HG02623 (cell line): ENCODE measurements at regions not wholly inside any gene's neighbourhood (a gene's known extent, or its start where the extent isn't known, plus 50 kb on each side); places are given as distances from the start of the nearest gene placed in this dataset.

ENCODE experiments used
- ATAC-seq: cut with Tn5 transposase; IDR thresholded peaks from one replicate; pipeline ENCODE4 v1.9.1; 2021; ENCODE audit warnings: moderate library complexity; ENCODE audit not compliant: unreplicated experiment

DNA sequence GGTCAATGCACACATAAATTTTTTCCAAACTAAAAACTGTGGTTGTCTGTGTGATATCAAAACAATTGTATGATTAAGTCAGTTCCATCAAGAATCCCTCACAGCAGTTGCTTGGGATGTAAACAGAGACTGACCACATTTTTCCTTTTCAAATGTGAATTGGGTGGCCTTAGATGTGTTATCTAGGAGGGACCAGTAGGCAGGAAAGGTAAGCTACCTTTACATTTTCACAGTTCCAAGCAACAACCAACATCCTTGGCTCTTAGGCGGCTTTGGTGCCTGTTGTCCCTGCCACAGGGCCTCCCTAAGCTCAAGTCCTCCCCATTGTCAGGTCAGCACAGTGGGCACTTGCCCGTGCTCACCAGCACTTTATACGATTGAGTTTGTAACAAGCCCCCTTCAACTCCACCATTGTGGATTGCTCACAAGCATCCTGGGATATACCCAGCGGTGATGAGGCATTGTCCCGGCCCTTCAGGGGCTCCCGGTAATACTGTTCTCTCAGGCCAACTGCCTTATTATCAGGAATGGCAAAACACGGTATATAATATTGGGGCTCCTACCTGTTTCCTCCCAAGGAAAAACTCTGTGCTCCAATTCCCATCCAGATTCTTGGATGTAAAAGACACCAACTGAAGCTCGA is 114.9 kb upstream of the ANKRD1 start:
- ATAC-seq: no peak

DNA sequence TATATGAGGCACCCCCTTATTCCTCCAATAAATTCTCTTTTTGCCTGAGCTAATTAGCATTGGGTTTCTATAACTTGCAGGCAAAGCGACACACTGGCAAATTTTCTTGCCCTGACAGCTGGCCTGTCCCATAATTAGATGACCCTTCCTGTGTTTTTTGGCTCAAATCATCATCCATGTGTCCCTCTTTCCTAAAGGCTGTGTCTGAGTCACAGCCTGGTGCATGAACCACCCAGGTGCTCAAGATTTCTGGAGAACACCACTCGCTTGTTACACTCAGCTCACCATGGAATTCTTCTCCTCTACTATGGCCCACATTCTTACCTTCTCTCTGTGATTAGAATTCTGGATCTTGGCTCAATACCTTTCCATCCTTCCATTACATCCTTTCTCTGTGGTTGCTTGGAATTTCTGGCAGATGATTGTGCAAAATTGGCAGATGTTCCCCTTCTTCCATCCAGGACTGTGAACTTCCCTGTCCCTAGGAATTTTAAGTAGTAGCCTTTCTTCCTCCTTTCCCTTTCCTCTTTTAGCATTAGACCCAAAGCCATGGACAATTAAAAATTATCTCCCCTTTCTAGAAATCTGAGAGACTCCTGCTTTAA is 116.0 kb upstream of the ANKRD1 start:
- no peak for ATAC-seq

DNA sequence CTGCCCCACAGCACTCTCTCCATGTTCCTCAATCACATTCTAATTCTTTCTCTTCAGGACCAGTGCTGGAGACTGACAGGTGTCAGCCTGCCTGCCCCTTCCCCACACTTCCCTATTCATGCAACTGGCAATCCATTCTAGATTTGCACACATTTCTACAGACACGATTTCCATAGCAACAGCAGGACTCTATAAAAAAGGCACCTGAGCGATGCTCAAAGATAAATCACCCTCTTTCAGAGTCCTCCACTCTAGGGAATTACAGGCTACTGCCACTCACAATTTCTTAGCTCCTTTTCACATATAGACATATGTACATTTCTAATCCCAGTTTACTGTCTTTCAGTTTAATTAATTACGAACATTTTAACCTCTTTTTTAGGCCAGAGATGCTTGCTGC is 118.1 kb upstream of the ANKRD1 start:
- no peak for ATAC-seq

DNA sequence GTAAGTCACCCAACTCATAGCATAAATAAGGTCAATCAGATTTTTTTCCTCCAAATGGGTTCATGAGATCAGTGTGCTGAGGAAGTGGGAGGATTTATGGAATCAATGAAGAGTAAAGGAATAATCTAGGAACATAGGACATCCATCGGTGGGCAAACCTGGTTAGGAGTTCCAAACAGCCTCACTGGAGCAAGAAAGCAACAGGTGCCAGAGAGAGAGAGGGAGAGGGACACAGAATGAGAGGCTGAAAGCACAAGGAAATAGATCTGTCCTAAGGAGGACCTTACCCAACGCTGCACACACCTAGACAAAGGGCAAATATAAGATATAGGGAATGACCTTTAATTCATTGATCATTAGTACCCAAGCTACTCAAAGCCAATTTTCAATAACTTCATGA is 119.5 kb upstream of the ANKRD1 start:
- no peak for ATAC-seq

DNA sequence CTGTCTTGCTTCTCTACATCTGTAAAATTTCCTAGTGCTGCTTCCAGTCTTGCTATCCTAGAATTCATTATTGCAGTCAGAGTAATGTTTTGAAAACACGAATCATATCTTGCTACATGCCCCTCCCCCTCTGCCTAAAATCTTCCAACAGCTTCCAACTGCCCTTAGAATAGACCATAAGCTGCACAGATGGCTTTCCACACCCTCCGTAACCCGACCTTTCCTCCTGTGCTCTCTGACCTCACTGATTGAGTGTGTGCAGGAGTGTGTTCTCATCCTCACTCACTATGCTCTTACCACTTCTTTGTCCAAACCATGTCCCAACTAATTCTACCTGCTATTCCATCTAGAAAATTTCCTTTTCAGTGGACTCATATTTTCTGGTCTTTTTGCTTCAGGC is 121.2 kb upstream of the ANKRD1 start:
- no peak for ATAC-seq

DNA sequence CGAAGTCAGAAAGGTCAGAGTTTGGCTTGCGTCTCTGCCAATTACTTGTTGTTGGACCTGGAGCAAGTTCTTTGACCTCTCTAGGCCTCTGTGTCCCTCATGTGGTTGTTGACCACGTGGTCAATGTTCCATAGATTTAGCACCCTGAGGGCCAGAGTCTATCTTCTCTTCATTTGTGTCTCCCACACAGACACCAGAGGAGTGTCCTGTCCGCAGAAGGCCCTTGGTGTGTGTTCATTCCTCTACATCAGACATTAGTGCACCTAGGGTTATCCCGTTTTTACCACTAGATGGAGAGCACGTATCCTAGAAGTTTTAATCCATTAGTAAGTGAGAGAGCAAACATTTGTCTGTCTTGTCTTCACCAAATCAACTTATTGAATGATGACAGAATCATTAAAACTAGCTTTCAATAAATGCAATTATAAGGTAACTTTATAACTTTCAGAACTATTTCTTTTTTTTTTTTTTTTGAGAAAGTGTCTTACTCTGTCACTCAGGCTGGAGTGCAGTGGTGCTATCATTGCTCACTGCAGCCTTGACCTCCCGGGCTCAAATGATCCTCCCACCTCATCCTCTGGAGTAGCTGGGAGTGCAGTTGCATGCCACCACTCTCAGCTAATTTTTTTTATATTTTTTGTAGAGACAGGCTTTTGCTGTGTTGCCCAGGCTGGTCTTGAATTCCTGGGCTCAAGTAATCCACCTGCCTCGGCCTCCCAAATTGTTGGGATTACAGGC is 122.5 kb upstream of the ANKRD1 start:
- ATAC-seq: no peak

DNA sequence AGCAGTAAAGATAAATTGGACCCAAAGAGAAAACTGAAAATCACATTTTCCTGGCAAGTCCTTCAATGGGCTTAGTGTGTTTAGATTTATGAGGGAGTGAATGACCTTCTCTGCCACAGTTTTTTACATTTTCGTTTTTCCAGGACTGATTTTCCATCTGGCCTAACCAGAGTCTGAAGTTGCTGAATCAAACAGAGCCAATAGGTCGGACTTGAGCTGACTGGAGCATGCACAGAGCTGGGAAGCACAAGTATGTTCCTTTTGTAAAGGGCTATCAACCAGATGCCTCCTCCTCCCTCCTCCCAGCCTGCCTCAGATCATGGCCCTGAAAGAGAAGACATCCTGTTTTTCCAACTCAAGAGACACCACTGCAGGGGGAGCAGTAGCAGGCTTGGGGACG is 126.0 kb upstream of the ANKRD1 start:
- no peak for ATAC-seq

DNA sequence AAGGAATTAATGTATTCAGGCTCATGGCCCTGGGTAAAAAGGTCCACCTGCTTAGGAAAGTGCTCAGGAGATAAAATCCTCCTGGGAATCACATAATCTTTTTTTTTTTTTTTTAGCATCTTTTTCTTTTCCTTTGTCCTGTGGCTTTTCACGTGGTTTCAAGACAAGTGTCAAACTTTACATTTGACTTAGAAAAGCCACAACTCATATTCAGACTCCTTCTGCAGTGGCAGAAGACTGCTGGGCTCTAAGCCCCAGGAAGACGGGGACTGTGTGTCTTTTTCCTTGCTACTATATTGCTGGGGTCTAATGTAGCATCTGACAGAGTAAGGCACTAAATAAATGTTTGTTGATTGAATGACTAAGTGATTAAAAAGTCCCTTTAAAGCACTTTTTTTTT is 127.5 kb upstream of the ANKRD1 start:
- no peak for ATAC-seq

DNA sequence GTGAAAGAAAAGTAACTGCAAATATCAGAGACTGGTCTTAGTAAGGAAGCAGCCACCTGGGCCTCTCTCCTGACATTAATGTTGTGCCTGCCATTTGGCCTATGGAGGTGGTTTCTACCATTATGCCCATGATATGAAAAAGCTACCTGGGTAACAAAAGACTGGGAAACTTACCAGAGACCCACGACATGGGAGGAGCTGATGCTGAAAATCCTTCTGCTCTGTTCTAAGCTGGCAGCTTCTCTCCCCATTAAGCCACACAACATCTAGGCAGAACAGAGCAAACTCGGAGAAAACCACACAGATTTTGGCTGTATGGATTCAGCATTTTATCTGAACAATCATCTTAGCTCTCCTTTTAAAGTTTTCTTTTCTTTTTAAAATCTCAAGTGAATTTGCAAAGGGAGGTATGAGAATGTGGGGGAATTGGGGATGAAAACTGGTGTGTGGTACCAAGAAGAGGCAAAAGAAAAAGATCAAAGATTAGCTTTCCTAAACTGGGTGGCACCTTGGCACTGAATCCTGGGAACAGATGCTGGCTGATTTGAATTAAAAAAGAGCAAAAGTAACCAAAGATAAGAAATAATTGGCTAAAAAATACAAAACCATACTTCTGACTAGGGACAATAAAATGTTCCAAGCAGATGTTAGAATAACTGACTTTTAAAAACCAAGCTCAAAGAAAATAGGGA is 128.6 kb upstream of the ANKRD1 start:
- ATAC-seq: no peak

DNA sequence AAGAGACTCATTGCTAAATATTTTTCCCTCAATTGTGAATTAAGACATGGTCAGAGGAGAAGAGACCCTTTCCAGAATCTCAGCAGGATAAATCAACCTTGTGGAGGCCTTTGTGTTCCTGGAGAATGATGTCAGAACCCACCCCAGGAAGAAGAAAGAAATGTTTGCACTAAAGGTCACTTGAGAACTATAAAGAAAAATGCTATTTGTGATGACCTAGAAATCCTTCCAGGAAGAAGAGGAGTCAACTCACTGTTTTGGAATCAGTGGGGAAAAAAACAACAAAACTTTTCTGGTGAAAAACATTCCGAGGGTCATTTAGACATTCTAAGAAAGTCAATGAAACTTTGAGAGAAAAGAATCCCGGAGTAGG is 129.1 kb upstream of the ANKRD1 start:
- ATAC-seq: no peak

DNA sequence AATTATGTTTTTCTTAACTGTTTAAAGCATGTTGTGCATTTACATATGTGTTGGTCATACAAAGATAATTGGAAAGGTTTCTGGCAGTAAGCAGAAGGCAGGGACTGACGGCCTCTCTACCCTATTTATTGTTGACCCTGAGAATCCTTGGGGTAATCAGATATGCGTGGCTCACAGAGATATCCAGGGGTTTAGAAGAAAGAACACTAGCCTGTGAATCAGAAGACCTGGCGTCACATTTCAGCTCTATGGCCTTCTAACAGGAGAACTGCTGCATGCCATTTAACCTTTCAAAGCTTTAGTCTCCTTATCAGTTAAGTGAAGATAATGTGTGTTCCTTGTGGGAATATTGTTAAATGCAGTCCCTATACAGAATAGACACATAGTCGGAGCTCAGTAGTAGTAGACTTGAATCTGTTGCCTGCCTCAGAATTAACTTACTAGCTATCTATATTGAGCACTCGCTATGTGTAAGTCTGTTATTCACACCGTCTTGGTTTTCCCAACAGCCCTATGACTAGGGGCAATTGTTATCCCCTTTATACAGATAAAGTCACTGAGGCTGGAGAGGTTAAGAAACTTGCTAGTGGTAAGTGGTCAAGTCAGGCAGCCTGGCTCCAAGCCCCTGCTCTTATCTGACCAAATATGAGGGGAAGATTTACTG is 129.6 kb upstream of the ANKRD1 start:
- ATAC-seq: no peak

DNA sequence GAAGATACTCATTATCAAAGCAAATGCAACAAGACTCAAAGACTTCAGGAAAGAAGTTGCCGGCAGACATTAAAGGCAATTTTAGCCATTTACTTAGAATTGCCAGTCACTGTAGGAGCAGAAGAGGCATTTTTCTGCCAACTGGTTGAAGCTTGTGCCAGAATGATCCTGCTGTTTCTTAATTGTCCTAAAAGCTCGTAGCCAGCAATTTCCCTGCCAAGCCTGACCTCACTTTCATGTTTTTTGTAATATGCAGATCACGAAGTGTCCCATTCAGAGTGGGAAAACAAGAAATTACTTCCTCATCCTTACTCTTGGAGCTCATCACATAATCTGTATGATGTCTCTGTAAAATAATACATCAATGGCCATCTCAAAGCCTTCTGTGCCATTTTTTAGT is 130.9 kb upstream of the ANKRD1 start:
- no peak for ATAC-seq

DNA sequence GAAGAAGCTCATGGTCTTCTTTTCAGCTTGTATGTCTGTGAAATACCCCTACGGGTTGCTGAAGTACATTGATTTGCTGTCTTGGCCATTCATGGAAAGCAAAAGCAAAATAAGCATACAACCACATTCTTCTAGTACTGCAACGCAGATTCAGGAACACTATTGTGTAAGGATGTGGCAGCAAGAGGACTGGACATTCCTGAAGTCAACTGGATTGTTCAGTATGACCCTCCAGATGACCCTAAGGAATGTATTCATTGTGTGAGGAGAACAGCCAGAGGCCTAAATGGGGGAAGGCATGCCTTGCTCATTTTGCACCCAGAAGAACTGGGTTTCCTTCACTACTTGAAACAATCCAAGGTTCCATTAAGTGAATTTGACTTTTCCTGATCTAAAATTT is 133.4 kb upstream of the ANKRD1 start:
- ATAC-seq: no peak

DNA sequence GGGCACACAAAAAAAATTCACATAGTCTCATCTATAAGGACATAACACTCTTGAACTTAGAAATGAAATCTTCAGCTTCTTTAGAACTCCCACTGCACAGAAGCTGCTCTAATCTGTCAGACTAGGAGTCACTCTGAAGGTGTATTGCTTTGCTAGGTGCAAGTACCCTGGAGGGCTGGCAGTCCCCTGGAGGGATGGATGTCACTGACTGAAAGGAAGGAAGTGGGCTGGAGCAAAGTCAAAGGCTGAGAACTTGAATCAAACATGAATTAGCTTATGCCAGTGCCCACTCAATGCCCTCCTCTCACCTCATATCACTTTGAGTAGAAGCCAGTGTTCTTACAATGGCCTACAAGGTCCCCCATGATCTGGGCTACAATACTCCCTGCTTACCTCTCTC is 140.3 kb upstream of the ANKRD1 start:
- no peak for ATAC-seq

DNA sequence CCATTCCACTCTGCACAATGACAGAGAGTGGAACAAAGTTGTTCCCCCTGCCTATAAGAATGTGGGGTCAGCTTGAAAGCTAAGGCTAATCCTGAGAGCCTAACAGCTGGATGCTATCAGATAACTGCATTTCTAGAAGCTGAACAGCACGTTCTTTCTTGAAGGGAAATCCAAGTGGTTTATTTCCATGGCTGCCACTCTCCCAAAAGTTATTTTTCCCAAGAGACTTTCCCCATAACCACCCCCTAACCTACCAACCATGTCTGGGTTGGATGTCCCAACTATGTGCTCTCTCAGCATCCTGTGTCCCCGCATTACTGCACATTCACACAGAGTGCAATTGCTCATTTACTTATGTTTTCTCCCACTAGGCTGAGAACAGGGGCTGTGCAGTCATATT is 140.7 kb upstream of the ANKRD1 start:
- ATAC-seq: no peak

DNA sequence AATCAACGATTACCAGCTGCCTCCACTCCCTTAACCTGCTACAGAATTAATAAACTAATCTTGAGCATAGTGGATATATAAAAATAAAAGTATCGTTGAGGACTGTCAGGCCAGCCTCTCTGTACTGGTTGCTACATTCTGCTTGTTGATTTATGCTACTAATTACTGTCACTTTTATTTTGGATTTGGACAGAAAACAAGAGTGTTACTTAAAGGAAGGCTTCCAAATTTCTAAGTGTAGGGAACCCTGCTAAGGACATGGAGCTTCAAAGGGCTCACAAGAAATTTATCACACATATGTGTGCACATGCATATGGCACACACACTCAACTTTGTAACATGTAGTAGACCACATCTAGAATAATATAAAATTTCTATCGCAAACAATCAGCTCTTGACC is 141.2 kb upstream of the ANKRD1 start:
- no peak for ATAC-seq

DNA sequence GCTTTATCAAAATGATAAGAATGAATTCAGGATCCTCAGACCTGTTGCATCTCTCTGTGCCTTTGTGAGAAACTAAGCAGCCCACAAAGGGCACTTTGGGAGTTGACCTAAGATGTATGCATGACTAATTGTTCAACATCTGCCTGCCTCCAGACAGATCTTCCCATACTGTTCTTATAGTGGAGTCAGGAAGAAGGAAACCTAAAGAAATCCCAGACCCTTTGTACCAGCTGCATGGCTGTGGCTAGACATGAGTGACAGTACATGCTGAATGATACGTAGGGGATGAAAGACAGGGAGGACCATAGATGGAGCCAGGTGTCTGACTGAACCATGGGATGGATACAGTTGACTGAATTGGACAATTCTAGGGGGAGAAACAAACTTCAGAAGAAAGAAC is 148.7 kb upstream of the PCGF5 start:
- no peak for ATAC-seq

DNA sequence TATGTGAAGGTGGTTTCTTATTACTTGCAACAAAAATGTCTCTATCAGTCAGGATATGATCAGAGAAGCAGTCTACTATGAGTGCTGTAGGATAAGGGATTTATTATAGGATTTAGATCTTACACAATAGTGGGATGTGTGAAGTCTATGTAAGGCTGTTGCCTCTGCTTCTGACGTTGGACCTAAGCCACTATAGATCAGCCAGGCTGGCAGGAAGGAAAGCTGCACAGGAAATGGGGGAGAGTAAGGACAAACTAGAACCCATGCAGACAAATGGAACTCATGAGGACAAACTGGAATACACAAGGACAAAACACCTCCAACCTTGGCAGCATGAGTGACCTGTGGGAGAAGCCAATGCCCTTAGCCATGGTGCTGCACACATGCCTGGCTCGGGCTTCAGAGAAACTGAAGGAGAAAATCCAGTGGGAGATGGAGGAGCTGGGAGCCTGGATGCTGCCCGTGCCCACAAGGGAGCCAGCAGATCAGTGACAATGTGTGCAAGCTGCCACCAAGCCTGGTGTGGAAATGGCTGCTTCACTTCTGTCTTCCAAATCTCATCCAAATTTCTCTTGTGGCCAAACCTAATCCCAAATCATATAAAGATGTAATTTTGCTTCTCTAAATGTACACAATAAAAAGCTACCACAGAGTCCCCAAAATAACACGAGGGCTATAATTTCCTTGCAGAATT is 147.0 kb upstream of the PCGF5 start:
- no peak for ATAC-seq

DNA sequence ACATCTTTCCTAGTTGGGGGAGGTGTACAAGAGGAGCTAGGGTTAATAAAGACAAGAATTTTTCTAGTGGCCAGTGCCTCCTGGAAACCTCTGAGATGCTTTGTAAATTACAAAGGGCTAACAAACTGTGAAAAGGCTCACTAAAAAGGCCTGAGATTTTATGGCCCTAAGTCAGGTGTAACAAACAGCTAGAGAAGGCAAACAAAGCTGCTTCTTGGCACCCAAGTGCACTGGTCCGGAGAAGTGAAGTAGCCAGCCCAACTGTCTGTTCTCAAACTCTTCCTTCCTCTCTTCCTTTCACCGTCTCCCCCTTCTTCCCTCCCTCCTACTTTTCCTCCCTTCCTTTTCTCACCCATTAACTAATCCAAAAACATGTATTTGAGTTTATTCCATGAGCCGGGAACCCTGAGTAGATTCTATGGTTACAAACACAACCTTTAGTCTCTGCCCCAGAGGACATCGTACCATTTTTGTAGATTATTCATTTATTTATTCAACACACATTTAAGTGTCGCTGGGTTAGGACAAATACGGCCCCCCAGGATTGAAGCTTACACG is 143.4 kb upstream of the PCGF5 start:
- ATAC-seq: no peak

DNA sequence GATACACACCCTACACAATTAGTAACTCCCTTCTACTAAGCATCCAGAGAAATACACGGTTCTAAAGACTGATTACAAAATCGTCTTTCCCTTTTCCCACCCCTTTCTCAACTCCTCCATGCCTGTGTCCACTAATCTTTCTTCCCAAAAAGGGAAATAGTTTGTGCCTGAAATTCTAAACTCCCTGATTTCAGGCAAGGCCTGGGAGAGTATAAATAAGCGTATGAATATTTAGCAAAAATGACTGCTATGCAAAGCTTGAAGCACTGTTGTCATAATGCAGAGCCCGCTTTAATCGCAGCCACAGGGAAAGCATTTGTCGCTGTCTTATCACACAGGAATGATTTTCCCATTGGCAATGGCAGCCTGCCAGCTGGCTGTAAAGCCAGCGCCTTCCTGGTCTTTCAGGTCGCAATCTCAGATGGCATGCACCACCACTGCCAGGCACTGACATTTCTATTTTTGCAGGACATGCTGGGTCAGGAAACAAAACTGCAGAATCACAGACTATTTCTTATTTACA is 142.9 kb upstream of the PCGF5 start:
- no peak for ATAC-seq
